22Rv1 (cell line): ENCODE measurements at regions not wholly inside any gene's neighbourhood (a gene's known extent, or its start where the extent isn't known, plus 50 kb on each side); places are given as distances from the start of the nearest gene placed in this dataset.

Experiments used
- CTCF ChIP-seq: fragments of 450-650 bp; IDR thresholded peaks from 2 replicates; pipeline ENCODE4 v1.5.1; 2017; ENCODE audit warnings: mild to moderate bottlenecking
- ZFX ChIP-seq: fragments of 450-650 bp; IDR thresholded peaks from 2 replicates; pipeline ENCODE4 v1.6.1; 2017; ENCODE audit warnings: antibody characterized with exemption, borderline replicate concordance

- TF ChIP-seq CTCF, result no peak
- no peak for TF ChIP-seq ZFX
Measured at GRCh38 chr12:86312232-86312631, 56.0 kb upstream of the MGAT4C start.
